ENCODE measurements at regions not wholly inside any gene's neighbourhood (a gene's known extent, or its start where the extent isn't known, plus 50 kb on each side); places are given as distances from the start of the nearest gene placed in this dataset.

GRCh38 chr12:77548797-77549196 lies 281.9 kb upstream of the NAV3 start:
- H3K4me1 ChIP-seq (ENCODE audit: insufficient read depth, low read length) = no peaks in the 10 kb centered on the region
- no peak overlapping the region for H3K27ac ChIP-seq (ENCODE audit: low read depth in 1 of 2, low read length in 2 of 2)
- H3K36me3 ChIP-seq (ENCODE audit: insufficient read depth, low read length) = no peaks in the 10 kb centered on the region
- TF ChIP-seq CTCF (IDR thresholded peaks at IDR 0.05) = no peak
- no peak for ATAC-seq (ENCODE audit: poor library complexity)
- H3K36me3 Mint-ChIP-seq (ENCODE audit: low read depth) = no peaks in the 10 kb centered on the region
- H3K27me3 Mint-ChIP-seq = no peaks in the 10 kb centered on the region
- no peak overlapping the region for H3K4me3 Mint-ChIP-seq
- intact Hi-C loops (cut with DNase I, micrococcal nuclease) = no loop called here
- no peak overlapping the region for H3K4me3 ChIP-seq (ENCODE audit: low read length)
- ChIA-PET POLR2A (no interaction called here), CTCF (no interaction called here)
- H3K27me3 ChIP-seq (ENCODE audit: control insufficient read depth in 1 of 2, insufficient read depth in 2 of 2, low read length in 2 of 2) = no peaks in the 10 kb centered on the region
- H3K4me1 Mint-ChIP-seq (ENCODE audit: low read depth) = no peaks in the 10 kb centered on the region
- H3K27ac Mint-ChIP-seq = no peak overlapping the region
- H3K9me3 Mint-ChIP-seq = peaks cover 4% of the 10 kb centered on the region
- H3K9me3 ChIP-seq (ENCODE audit: control insufficient read depth in 1 of 2, insufficient read depth in 1 of 2, low read length in 2 of 2) = no peaks in the 10 kb centered on the region
- no peak for DNase-seq

- Mint-ChIP-seq H3K27ac (no peak overlapping the region), H3K36me3 (ENCODE audit: low read depth) (no peaks in the 10 kb centered on the region), H3K9me3 (peaks cover 18% of the 10 kb centered on the region), H3K4me3 (no peak overlapping the region), H3K27me3 (no peaks in the 10 kb centered on the region), H3K4me1 (ENCODE audit: low read depth) (no peaks in the 10 kb centered on the region)
- ATAC-seq (ENCODE audit: poor library complexity) (no peak), DNase-seq (no peak)
- ChIA-PET POLR2A (no interaction called here), CTCF (no interaction called here)
- Histone ChIP-seq H3K27ac (ENCODE audit: low read depth in 1 of 2, low read length in 2 of 2) (no peak overlapping the region), H3K4me1 (ENCODE audit: insufficient read depth, low read length) (no peaks in the 10 kb centered on the region), H3K27me3 (ENCODE audit: control insufficient read depth in 1 of 2, insufficient read depth in 2 of 2, low read length in 2 of 2) (no peaks in the 10 kb centered on the region), H3K4me3 (ENCODE audit: low read length) (no peak overlapping the region), H3K9me3 (ENCODE audit: control insufficient read depth in 1 of 2, insufficient read depth in 1 of 2, low read length in 2 of 2) (peaks cover 0 to 3% of the 10 kb centered on the region in 2 experiments), H3K36me3 (ENCODE audit: insufficient read depth, low read length) (no peaks in the 10 kb centered on the region)
- intact Hi-C loops (cut with DNase I, micrococcal nuclease) = no loop called here
- TF ChIP-seq CTCF (IDR thresholded peaks at IDR 0.05) = no peak
Observed at GRCh38 chr12:77540097-77540496, 290.6 kb upstream of the NAV3 start.

DNA sequence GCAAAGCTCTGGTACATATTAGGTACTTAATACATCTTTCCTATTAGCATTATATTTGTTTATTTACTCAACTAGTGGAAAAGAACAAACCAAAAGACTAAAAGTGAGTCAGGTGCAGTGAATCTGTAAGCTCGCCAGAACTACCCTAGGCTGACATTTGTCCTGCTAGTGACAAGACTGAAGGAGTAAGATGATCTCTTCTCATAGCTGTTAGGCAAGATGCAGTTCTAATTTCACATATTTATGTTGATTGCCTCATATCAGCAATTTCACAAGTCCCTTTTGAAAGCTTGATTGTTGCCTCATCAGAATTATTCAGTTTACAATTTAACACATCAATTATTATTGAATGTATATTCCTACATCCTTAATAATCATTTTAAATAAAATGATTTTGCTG lies 293.0 kb upstream of the NAV3 start:
- no peak for TF ChIP-seq CTCF (IDR thresholded peaks at IDR 0.05)
- ATAC-seq (ENCODE audit: poor library complexity) = no peak
- H3K27me3 ChIP-seq (ENCODE audit: control insufficient read depth in 1 of 2, insufficient read depth in 2 of 2, low read length in 2 of 2) = no peaks in the 10 kb centered on the region
- Mint-ChIP-seq H3K4me3 (no peak overlapping the region), H3K27ac (no peak overlapping the region), H3K36me3 (ENCODE audit: low read depth) (no peaks in the 10 kb centered on the region), H3K4me1 (ENCODE audit: low read depth) (no peaks in the 10 kb centered on the region), H3K27me3 (no peaks in the 10 kb centered on the region), H3K9me3 (peaks cover 14% of the 10 kb centered on the region)
- H3K27ac ChIP-seq (ENCODE audit: low read depth in 1 of 2, low read length in 2 of 2) = no peak overlapping the region
- intact Hi-C loops (cut with DNase I, micrococcal nuclease) = no loop called here
- H3K4me1 ChIP-seq (ENCODE audit: insufficient read depth, low read length) = no peaks in the 10 kb centered on the region
- peaks cover 0 to 3% of the 10 kb centered on the region in 2 experiments for H3K9me3 ChIP-seq (ENCODE audit: control insufficient read depth in 1 of 2, insufficient read depth in 1 of 2, low read length in 2 of 2)
- POLR2A ChIA-PET = no interaction called here
- CTCF ChIA-PET = no interaction called here
- no peaks in the 10 kb centered on the region for H3K36me3 ChIP-seq (ENCODE audit: insufficient read depth, low read length)
- no peak for DNase-seq
- no peak overlapping the region for H3K4me3 ChIP-seq (ENCODE audit: low read length)

All from CD4-positive, alpha-beta T cell (primary cell).